H54 (cell line): ENCODE measurements at regions not wholly inside any gene's neighbourhood (a gene's known extent, or its start where the extent isn't known, plus 50 kb on each side); places are given as distances from the start of the nearest gene placed in this dataset.
A peak's percentile ranks its signal among the peaks of the same experiment; 100 is the strongest.

ENCODE experiments used
- DNase-seq: peaks from one replicate; pipeline ENCODE4 v3.0.0; 2011; ENCODE audit warnings: low spot score, mixed read lengths; ENCODE audit not compliant: insufficient read length
- FAIRE-seq: peaks from 3 replicates; lab custom pipeline; 2011; peaks lifted over from hg19 to GRCh38; lab: Jason Lieb, UNC
- POLR2A ChIP-seq: IDR thresholded peaks from 2 replicates; pipeline ENCODE4 v1.6.1; 2011; ENCODE audit warnings: low read depth, mild to moderate bottlenecking, low read length

GRCh38 chr7:115883629-115884028 lies 146.9 kb downstream of the TFEC start:
- TF ChIP-seq POLR2A: no peak
- no peak for FAIRE-seq
- no peak for DNase-seq

- no peak for DNase-seq
- no peak for FAIRE-seq
- no peak for TF ChIP-seq POLR2A
These were observed 149.1 kb downstream of the TFEC start for GRCh38 chr7:115881476-115881875.

- DNase-seq: no peak
- no peak for FAIRE-seq
- no peak for TF ChIP-seq POLR2A
These were observed 151.4 kb downstream of the TFEC start for GRCh38 chr7:115879171-115879570.

- TF ChIP-seq POLR2A: no peak
- FAIRE-seq (no peak), DNase-seq (no peak)
These were observed 160.8 kb downstream of the TFEC start for GRCh38 chr7:115869801-115870200.

GRCh38 chr7:115869190-115869589 lies 161.4 kb downstream of the TFEC start:
- no peak for TF ChIP-seq POLR2A
- DNase-seq (no peak), FAIRE-seq (no peak)

- FAIRE-seq (no peak), DNase-seq (no peak)
- TF ChIP-seq POLR2A: no peak
These were observed 162.2 kb downstream of the TFEC start for GRCh38 chr7:115868369-115868768.

- FAIRE-seq: no peak
- TF ChIP-seq POLR2A: no peak
These were observed 166.5 kb downstream of the TFEC start for GRCh38 chr7:115864082-115864481.

GRCh38 chr7:115851291-115851690 lies 179.3 kb downstream of the TFEC start:
- FAIRE-seq: no peak
- no peak for DNase-seq
- TF ChIP-seq POLR2A: no peak

More at GRCh38 chr7:115864082-115864481, 166.5 kb downstream of the TFEC start:
- DNase-seq: no peak

GRCh38 chr7:115850774-115851173 lies 179.8 kb downstream of the TFEC start:
- DNase-seq (no peak), FAIRE-seq (no peak)
- TF ChIP-seq POLR2A: no peak

- no peak for TF ChIP-seq POLR2A
- DNase-seq: peak; percentile 6
- no peak for FAIRE-seq
These were observed 185.7 kb downstream of the TFEC start for GRCh38 chr7:115844857-115845256.

- DNase-seq (no peak), FAIRE-seq (no peak)
- TF ChIP-seq POLR2A: no peak
These were observed 189.9 kb downstream of the TFEC start for GRCh38 chr7:115840702-115841101.

- FAIRE-seq: no peak
- no peak for DNase-seq
- TF ChIP-seq POLR2A: no peak
These were observed 191.7 kb downstream of the TFEC start for GRCh38 chr7:115838829-115839228.

- TF ChIP-seq POLR2A: no peak
- DNase-seq (no peak), FAIRE-seq (no peak)
These were observed 199.2 kb downstream of the TFEC start for GRCh38 chr7:115831371-115831770.

GRCh38 chr7:115827305-115828045 lies 203.1 kb downstream of the TFEC start:
- no peak for DNase-seq
- TF ChIP-seq POLR2A: no peak
- FAIRE-seq: no peak

- DNase-seq (no peak), FAIRE-seq (no peak)
- TF ChIP-seq POLR2A: no peak
These were observed 205.0 kb downstream of the TFEC start for GRCh38 chr7:115825456-115826115.
